ENCODE measurements at regions not wholly inside any gene's neighbourhood (a gene's known extent, or its start where the extent isn't known, plus 50 kb on each side); places are given as distances from the start of the nearest gene placed in this dataset.

DNA sequence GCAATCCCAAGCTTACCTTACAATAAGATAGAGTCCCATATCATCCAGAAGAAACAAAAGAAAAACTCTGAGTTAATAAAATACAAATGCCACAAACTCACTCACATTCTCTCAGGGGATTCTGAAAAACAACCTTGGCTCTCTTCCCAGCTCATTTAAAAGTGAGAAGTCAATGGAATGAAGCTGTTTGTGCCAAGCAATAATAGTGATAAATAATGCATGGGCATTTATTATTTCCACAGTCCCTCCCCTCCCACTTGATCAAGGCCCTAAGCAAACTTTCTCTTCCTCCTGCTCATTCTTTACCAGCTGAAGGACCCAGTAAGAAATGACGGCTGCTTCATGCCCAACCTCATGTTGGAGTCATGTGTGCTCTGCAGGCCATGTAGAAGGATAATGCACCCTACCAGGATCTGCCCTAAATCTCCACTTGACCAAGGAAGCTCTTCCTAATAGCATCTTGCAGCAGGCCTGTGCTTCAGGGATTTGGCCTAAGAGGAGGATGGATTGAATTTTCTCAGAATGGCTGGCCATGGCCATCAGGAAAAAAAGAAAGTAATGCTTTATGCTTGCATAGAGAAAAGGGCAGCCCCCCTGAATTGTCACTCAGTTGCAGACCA lies 451.3 kb downstream of the GPAM start:
- H3K56ac ChIP-seq (ENCODE audit: extremely low read depth, insufficient read depth, low read length), result no peak overlapping the region
- POLR2A ChIA-PET (ENCODE audit: unreplicated experiment), result no interaction called here
- H2AFZ ChIP-seq (replicated peaks; ENCODE audit: low read length, poor library complexity), result no peak overlapping the region
- H2BK5ac ChIP-seq (ENCODE audit: low read depth, low read length, poor library complexity, severe bottlenecking), result no peak overlapping the region
- no peak overlapping the region for H3K4me2 ChIP-seq (ENCODE audit: low read depth, low read length)
- H3K14ac ChIP-seq (replicated peaks; ENCODE audit: low read depth, low read length), result no peak overlapping the region
- H4K8ac ChIP-seq (ENCODE audit: low read depth in 2 of 2, low read length in 2 of 2), result no peak overlapping the region
- peaks cover 15% of the 10 kb centered on the region for H3K9me3 ChIP-seq (ENCODE audit: control insufficient read depth, insufficient read depth, low read length)
- ATAC-seq (ENCODE audit: low read depth), result no peak
- H3K4ac ChIP-seq (ENCODE audit: low read depth, low read length), result no peak overlapping the region
- H3K79me1 ChIP-seq (ENCODE audit: low read depth in 1 of 2, low read length in 2 of 2), result no peaks in the 10 kb centered on the region
- intact Hi-C loops (cut with micrococcal nuclease) (no loop called here), in situ Hi-C loops (cut with MboI; ENCODE audit: low sequenced_read_pairs) (no loop called here), dilution Hi-C loops (cut with HindIII; ENCODE audit: low sequenced_read_pairs, unreplicated experiment) (no loop called here)
- H3K4me3 ChIP-seq (ENCODE audit: insufficient read depth, low read depth, low read length), result no peak overlapping the region
- CTCF ChIA-PET, result no interaction called here
- BruUV-seq (replicated peaks), result no TSS peak
- H3K27ac ChIP-seq (ENCODE audit: insufficient read depth, low read length), result no peak overlapping the region
- no peak overlapping the region for H4K91ac ChIP-seq (ENCODE audit: insufficient read depth, low read depth, low read length)
- H3K23ac ChIP-seq (ENCODE audit: low read depth, low read length), result no peak overlapping the region
- no peaks in the 10 kb centered on the region for H3K27me3 ChIP-seq (ENCODE audit: control insufficient read depth, insufficient read depth, low read length)
- no peak overlapping the region for H4K5ac ChIP-seq (ENCODE audit: low read depth, low read length)
- H2AK9ac ChIP-seq (replicated peaks; ENCODE audit: low read depth, low read length, poor library complexity), result no peak overlapping the region
- H3K9ac ChIP-seq (ENCODE audit: low read depth, low read length), result no peak overlapping the region
- no peak overlapping the region for H2BK15ac ChIP-seq (ENCODE audit: low read depth, low read length)
- no peaks in the 10 kb centered on the region for H3K4me1 ChIP-seq (ENCODE audit: control insufficient read depth, insufficient read depth, low read length)
- no peak overlapping the region for H2BK120ac ChIP-seq (ENCODE audit: low read depth, low read length)
- H3K9me1 ChIP-seq (ENCODE audit: insufficient read depth, low read length), result no peaks in the 10 kb centered on the region
- DNase-seq, result no peak
- no peak for TF ChIP-seq FOS (IDR thresholded peaks at IDR 0.05; ENCODE audit: low read depth, low read length)
- TF ChIP-seq, protein P1, sequence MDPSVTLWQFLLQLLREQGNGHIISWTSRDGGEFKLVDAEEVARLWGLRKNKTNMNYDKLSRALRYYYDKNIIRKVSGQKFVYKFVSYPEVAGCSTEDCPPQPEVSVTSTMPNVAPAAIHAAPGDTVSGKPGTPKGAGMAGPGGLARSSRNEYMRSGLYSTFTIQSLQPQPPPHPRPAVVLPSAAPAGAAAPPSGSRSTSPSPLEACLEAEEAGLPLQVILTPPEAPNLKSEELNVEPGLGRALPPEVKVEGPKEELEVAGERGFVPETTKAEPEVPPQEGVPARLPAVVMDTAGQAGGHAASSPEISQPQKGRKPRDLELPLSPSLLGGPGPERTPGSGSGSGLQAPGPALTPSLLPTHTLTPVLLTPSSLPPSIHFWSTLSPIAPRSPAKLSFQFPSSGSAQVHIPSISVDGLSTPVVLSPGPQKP (IDR thresholded peaks at IDR 0.05; ENCODE audit: borderline replicate concordance, low read depth, low read length), result no peak
- TF ChIP-seq NFE2L2 (IDR thresholded peaks at IDR 0.05; ENCODE audit: low read depth, low read length), result no peak
- no peak for TF ChIP-seq CTCF (conservative IDR thresholded peaks at IDR 0.05; ENCODE audit: low read depth, low read length)
- no peak for TF ChIP-seq MAZ (IDR thresholded peaks at IDR 0.05; ENCODE audit: borderline replicate concordance, low read depth, low read length)
- TF ChIP-seq CEBPB (IDR thresholded peaks at IDR 0.05; ENCODE audit: low read depth, low read length), result no peak
- TF ChIP-seq, protein P2, sequence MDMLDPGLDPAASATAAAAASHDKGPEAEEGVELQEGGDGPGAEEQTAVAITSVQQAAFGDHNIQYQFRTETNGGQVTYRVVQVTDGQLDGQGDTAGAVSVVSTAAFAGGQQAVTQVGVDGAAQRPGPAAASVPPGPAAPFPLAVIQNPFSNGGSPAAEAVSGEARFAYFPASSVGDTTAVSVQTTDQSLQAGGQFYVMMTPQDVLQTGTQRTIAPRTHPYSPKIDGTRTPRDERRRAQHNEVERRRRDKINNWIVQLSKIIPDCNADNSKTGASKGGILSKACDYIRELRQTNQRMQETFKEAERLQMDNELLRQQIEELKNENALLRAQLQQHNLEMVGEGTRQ (IDR thresholded peaks at IDR 0.05; ENCODE audit: low read depth, low read length), result no peak
- no peak for TF ChIP-seq SMC3 (IDR thresholded peaks at IDR 0.05; ENCODE audit: low read depth, low read length)
- TF ChIP-seq MXI1 (IDR thresholded peaks at IDR 0.05; ENCODE audit: borderline replicate concordance, low read depth, low read length), result no peak
- WGBS, 2 experiments (ENCODE audit: extremely low coverage in 2 of 2, insufficient read length in 1 of 2), result no CpG with 5 or more reads among the region's 1 CpG
- H2BK20ac ChIP-seq (ENCODE audit: low read depth, low read length), result no peak overlapping the region
- no peak overlapping the region for H2AK5ac ChIP-seq (ENCODE audit: low read depth, low read length)
- no peaks in the 10 kb centered on the region for H4K20me1 ChIP-seq (ENCODE audit: insufficient read depth, low read length)
- H3K36me3 ChIP-seq (ENCODE audit: control insufficient read depth, insufficient read depth, low read length), result no peaks in the 10 kb centered on the region
- H3K18ac ChIP-seq (ENCODE audit: low read depth, low read length), result no peak overlapping the region
